ENCODE measurements at regions not wholly inside any gene's neighbourhood (a gene's known extent, or its start where the extent isn't known, plus 50 kb on each side); places are given as distances from the start of the nearest gene placed in this dataset.

DNA sequence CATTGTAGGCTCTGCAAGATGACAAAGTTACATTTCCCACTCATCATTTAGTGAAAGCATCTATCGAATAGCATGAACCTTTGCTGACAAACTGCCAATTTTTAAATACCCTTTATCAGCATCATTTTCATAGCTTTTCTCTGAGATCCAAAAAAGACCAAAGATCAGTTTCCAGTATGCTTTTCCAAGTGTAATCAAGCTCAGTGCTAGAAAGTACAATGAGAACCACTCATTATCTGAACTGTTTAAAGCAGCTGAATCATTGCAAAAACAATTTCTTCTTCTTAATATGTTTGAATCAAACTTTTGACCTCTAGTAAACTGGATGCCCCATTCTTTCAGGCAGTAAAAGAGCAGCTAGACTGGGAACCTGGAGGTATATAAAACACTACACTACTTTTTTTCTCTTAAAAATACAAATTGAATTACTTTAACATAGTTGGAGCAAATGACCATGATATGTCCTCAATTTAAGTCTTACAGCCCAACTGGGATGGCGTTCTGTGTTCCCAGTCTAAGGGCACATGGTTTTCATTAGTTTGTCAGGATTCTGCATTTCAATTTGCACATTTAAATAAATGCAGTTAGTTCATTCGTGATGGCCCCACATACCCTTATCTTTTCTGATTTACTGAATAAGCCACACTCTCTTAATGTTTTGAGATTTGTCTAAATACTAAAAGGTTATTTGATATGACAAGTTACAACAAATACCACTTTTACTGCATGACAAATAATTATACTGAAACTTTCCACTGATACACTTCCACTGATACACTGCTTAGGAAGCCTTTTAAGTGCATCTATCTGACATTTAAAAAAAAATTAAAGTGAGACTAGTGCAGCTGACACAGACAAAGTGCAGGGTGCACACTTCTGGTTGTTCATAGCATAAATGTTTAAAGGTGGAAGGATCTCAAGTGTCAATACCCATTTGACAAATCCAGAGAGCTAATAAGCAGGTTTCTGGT lies 146.0 kb upstream of the FRMD4B start:
- no peak overlapping the region for H3K27ac ChIP-seq (ENCODE audit: low read length, poor library complexity, severe bottlenecking)
- H3K4ac ChIP-seq (ENCODE audit: low read depth in 1 of 2, low read length in 2 of 2): no peak overlapping the region
- H2BK120ac ChIP-seq (ENCODE audit: low read depth, low read length): no peak overlapping the region
- no peak overlapping the region for H4K91ac ChIP-seq (ENCODE audit: low read length)
- H4K8ac ChIP-seq (ENCODE audit: low read length): no peak overlapping the region
- no peak overlapping the region for H3K18ac ChIP-seq (ENCODE audit: low read depth in 1 of 2, low read length in 2 of 2)
- H2BK12ac ChIP-seq (ENCODE audit: low read length in 2 of 2): no peak overlapping the region
- peaks cover 0 to 17% of the 10 kb centered on the region in 2 experiments for H3K27me3 ChIP-seq (ENCODE audit: control insufficient read depth in 1 of 2, insufficient read depth in 1 of 2, low read length in 2 of 2)
- no peak overlapping the region for H3K9ac ChIP-seq (ENCODE audit: low read length)
- no peak overlapping the region for H3K14ac ChIP-seq (ENCODE audit: low read length in 2 of 2)
- no peak overlapping the region for H2AFZ ChIP-seq (ENCODE audit: low read depth, low read length)
- no peak overlapping the region for H3K4me3 ChIP-seq (ENCODE audit: insufficient read depth in 1 of 2, low read depth in 1 of 2, low read length in 2 of 2)
- no peak overlapping the region for H2BK15ac ChIP-seq (ENCODE audit: low read depth, poor library complexity, severe bottlenecking)
- WGBS: 66% methylated on average over 2 of the region's 3 CpGs
- no peak overlapping the region for H3K23ac ChIP-seq (ENCODE audit: low read length in 2 of 2)
- no peak for DNase-seq
- no peaks in the 10 kb centered on the region for H3K36me3 ChIP-seq (ENCODE audit: control insufficient read depth in 1 of 2, insufficient read depth in 2 of 2, low read depth in 1 of 2, low read length in 2 of 2)
- H2BK5ac ChIP-seq (ENCODE audit: low read depth, low read length, poor library complexity, severe bottlenecking): no peak overlapping the region
- H3K4me1 ChIP-seq (ENCODE audit: control insufficient read depth, insufficient read depth, low read depth, low read length): no peaks in the 10 kb centered on the region
- no peak overlapping the region for H3K4me2 ChIP-seq (ENCODE audit: low read length, poor library complexity, severe bottlenecking)
- no peaks in the 10 kb centered on the region for H3K79me1 ChIP-seq (replicated peaks; ENCODE audit: low read length, poor library complexity, severe bottlenecking)
- no peak overlapping the region for H2AK5ac ChIP-seq (ENCODE audit: low read length, severe bottlenecking)
- H3K9me3 ChIP-seq (ENCODE audit: control insufficient read depth, low read length): no peaks in the 10 kb centered on the region

DNA sequence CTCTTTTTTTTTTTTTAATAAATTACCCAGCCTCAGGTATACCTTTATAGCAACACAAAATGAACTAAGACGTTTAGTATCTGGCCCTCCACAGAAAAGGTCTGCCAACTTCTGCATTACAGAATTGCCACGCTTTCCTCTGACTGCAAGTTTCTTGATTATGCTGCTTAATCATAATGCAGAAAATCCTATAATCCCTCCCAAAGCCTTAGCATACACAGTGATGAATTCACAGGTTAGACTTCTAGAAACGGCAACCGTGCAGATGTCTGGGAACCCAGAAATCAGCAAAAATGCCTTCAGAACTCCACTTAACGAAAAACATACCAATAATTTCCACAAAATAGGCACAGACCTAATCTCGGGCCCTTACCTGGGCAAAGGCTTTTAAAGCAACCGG lies 144.7 kb upstream of the FRMD4B start:
- Histone ChIP-seq H2BK5ac (ENCODE audit: low read depth, low read length, poor library complexity, severe bottlenecking) (no peak overlapping the region), H3K18ac (ENCODE audit: low read depth in 1 of 2, low read length in 2 of 2) (no peak overlapping the region), H2BK15ac (ENCODE audit: low read depth, poor library complexity, severe bottlenecking) (no peak overlapping the region), H2AK5ac (ENCODE audit: low read length, severe bottlenecking) (no peak overlapping the region), H2BK12ac (ENCODE audit: low read length in 2 of 2) (no peak overlapping the region), H4K91ac (ENCODE audit: low read length) (no peak overlapping the region), H3K27me3 (ENCODE audit: control insufficient read depth in 1 of 2, insufficient read depth in 1 of 2, low read length in 2 of 2) (peaks cover 0 to 9% of the 10 kb centered on the region in 2 experiments), H3K23ac (ENCODE audit: low read length in 2 of 2) (no peak overlapping the region), H3K79me1 (replicated peaks; ENCODE audit: low read length, poor library complexity, severe bottlenecking) (no peaks in the 10 kb centered on the region), H3K27ac (ENCODE audit: low read length, poor library complexity, severe bottlenecking) (no peak overlapping the region), H3K4me2 (ENCODE audit: low read length, poor library complexity, severe bottlenecking) (no peak overlapping the region), H3K9me3 (ENCODE audit: control insufficient read depth, low read length) (no peaks in the 10 kb centered on the region), H3K9ac (ENCODE audit: low read length) (no peak overlapping the region), H3K36me3 (ENCODE audit: control insufficient read depth in 1 of 2, insufficient read depth in 2 of 2, low read depth in 1 of 2, low read length in 2 of 2) (no peaks in the 10 kb centered on the region), H3K4ac (ENCODE audit: low read depth in 1 of 2, low read length in 2 of 2) (no peak overlapping the region), H4K8ac (ENCODE audit: low read length) (no peak overlapping the region), H2AFZ (ENCODE audit: low read depth, low read length) (no peak overlapping the region), H3K4me3 (ENCODE audit: insufficient read depth in 1 of 2, low read depth in 1 of 2, low read length in 2 of 2) (no peak overlapping the region), H2BK120ac (ENCODE audit: low read depth, low read length) (no peak overlapping the region), H3K4me1 (ENCODE audit: control insufficient read depth, insufficient read depth, low read depth, low read length) (no peaks in the 10 kb centered on the region), H3K14ac (ENCODE audit: low read length in 2 of 2) (no peak overlapping the region)
- no peak for DNase-seq
- WGBS: 72% methylated on average over 6 of the region's 7 CpGs

DNA sequence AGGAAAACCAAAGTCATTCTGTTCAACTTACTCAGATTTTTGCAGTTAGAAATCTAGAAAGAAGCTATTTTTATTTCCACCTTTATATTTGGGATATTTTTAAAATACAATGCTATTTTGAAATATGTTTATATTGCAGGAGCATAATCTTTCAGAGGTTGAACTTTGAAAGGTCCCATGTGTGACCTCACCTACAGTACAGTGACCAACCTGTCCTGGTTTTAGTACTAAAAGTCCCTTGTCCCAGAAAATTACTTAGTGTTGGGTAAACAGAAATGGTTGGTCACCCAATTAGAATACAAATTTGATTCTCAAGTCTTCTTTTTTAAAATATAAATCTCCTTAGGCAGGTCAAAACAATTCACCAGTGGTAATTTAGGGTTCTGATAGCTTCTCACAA lies 141.6 kb upstream of the FRMD4B start:
- H4K91ac ChIP-seq (ENCODE audit: low read length): no peak overlapping the region
- no peak overlapping the region for H3K4me3 ChIP-seq (ENCODE audit: insufficient read depth in 1 of 2, low read depth in 1 of 2, low read length in 2 of 2)
- no peak overlapping the region for H3K9ac ChIP-seq (ENCODE audit: low read length)
- no peak overlapping the region for H3K23ac ChIP-seq (ENCODE audit: low read length in 2 of 2)
- no peak overlapping the region for H3K14ac ChIP-seq (ENCODE audit: low read length in 2 of 2)
- no peak overlapping the region for H2AK5ac ChIP-seq (ENCODE audit: low read length, severe bottlenecking)
- H3K36me3 ChIP-seq (ENCODE audit: control insufficient read depth in 1 of 2, insufficient read depth in 2 of 2, low read depth in 1 of 2, low read length in 2 of 2): no peaks in the 10 kb centered on the region
- H3K79me1 ChIP-seq (replicated peaks; ENCODE audit: low read length, poor library complexity, severe bottlenecking): no peaks in the 10 kb centered on the region
- H3K27me3 ChIP-seq (ENCODE audit: control insufficient read depth in 1 of 2, insufficient read depth in 1 of 2, low read length in 2 of 2): no peaks in the 10 kb centered on the region
- H2AFZ ChIP-seq (ENCODE audit: low read depth, low read length): no peak overlapping the region
- H3K18ac ChIP-seq (ENCODE audit: low read depth in 1 of 2, low read length in 2 of 2): no peak overlapping the region
- no peaks in the 10 kb centered on the region for H3K4me1 ChIP-seq (ENCODE audit: control insufficient read depth, insufficient read depth, low read depth, low read length)
- H3K9me3 ChIP-seq (ENCODE audit: control insufficient read depth, low read length): no peaks in the 10 kb centered on the region
- H2BK15ac ChIP-seq (ENCODE audit: low read depth, poor library complexity, severe bottlenecking): no peak overlapping the region
- H2BK120ac ChIP-seq (ENCODE audit: low read depth, low read length): no peak overlapping the region
- H2BK12ac ChIP-seq (ENCODE audit: low read length in 2 of 2): no peak overlapping the region
- no peak overlapping the region for H3K27ac ChIP-seq (ENCODE audit: low read length, poor library complexity, severe bottlenecking)
- no peak overlapping the region for H2BK5ac ChIP-seq (ENCODE audit: low read depth, low read length, poor library complexity, severe bottlenecking)
- no peak overlapping the region for H3K4ac ChIP-seq (ENCODE audit: low read depth in 1 of 2, low read length in 2 of 2)
- DNase-seq: no peak
- no peak overlapping the region for H4K8ac ChIP-seq (ENCODE audit: low read length)
- no peak overlapping the region for H3K4me2 ChIP-seq (ENCODE audit: low read length, poor library complexity, severe bottlenecking)

DNA sequence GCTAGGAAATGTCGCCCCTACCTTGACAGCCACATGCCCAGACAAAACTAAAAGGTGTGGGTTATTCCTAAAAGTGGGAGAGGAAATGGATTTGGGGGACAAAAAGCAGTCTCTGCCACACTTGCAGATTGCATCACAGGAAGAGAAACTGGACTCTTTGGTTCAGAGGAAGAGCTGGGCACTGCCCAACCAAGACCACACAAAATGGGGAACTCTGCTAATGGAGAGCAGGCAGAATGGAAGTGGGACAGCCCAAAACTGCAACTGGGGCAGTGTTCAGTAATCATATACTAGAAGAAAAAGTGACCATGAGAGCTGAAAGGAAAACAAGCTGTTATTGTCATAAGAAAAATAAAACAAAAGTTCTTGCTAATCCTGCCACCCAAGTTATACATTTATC lies 138.9 kb upstream of the FRMD4B start:
- Histone ChIP-seq H3K4me2 (ENCODE audit: low read length, poor library complexity, severe bottlenecking) (no peak overlapping the region), H3K36me3 (ENCODE audit: control insufficient read depth in 1 of 2, insufficient read depth in 2 of 2, low read depth in 1 of 2, low read length in 2 of 2) (no peaks in the 10 kb centered on the region), H3K4me3 (ENCODE audit: insufficient read depth in 1 of 2, low read depth in 1 of 2, low read length in 2 of 2) (no peak overlapping the region), H3K79me1 (replicated peaks; ENCODE audit: low read length, poor library complexity, severe bottlenecking) (no peaks in the 10 kb centered on the region), H3K27ac (ENCODE audit: low read length, poor library complexity, severe bottlenecking) (no peak overlapping the region), H2AFZ (ENCODE audit: low read depth, low read length) (no peak overlapping the region), H3K9ac (ENCODE audit: low read length) (no peak overlapping the region), H3K23ac (ENCODE audit: low read length in 2 of 2) (no peak overlapping the region), H3K4me1 (ENCODE audit: control insufficient read depth, insufficient read depth, low read depth, low read length) (no peaks in the 10 kb centered on the region), H2BK5ac (ENCODE audit: low read depth, low read length, poor library complexity, severe bottlenecking) (no peak overlapping the region), H4K91ac (ENCODE audit: low read length) (no peak overlapping the region), H4K8ac (ENCODE audit: low read length) (no peak overlapping the region), H2BK15ac (ENCODE audit: low read depth, poor library complexity, severe bottlenecking) (no peak overlapping the region), H3K18ac (ENCODE audit: low read depth in 1 of 2, low read length in 2 of 2) (no peak overlapping the region), H2BK12ac (ENCODE audit: low read length in 2 of 2) (no peak overlapping the region), H3K4ac (ENCODE audit: low read depth in 1 of 2, low read length in 2 of 2) (no peak overlapping the region), H2BK120ac (ENCODE audit: low read depth, low read length) (no peak overlapping the region), H3K9me3 (ENCODE audit: control insufficient read depth, low read length) (no peaks in the 10 kb centered on the region), H3K14ac (ENCODE audit: low read length in 2 of 2) (no peak overlapping the region), H2AK5ac (ENCODE audit: low read length, severe bottlenecking) (no peak overlapping the region), H3K27me3 (ENCODE audit: control insufficient read depth in 1 of 2, insufficient read depth in 1 of 2, low read length in 2 of 2) (no peaks in the 10 kb centered on the region)
- 83% methylated on average over 1 of the region's 1 CpG for WGBS
- no peak for DNase-seq
